HepG2 (cell line): ENCODE measurements at regions not wholly inside any gene's neighbourhood (a gene's known extent, or its start where the extent isn't known, plus 50 kb on each side); places are given as distances from the start of the nearest gene placed in this dataset.

Source experiments
- ATAC-seq: fragments of 200-7000 bp; cut with Tn5 transposase; 3 replicates; pipeline ENCODE4 v1.9.1; 2020; ENCODE audit warnings: mild to moderate bottlenecking, moderate library complexity
- BruUV-seq: library from RNA; stranded (reverse); fragments of 400-500 nt; replicated peaks from 2 replicates; lab custom pipeline; 2021; lab: Mats Ljungman, UMichigan
- CTCF ChIA-PET: fragments of 300-600 bp; formaldehyde crosslinking; extraction: SDS; loops from one replicate; lab custom pipeline; 2021; ENCODE audit warnings: low total read pairs, inconsistent platforms, low intra/inter-chr PET ratio; lab: Yijun Ruan, JAX
- POLR2A ChIA-PET: fragments of 350-600 bp; sonication (Branson Sonifier 250); formaldehyde crosslinking; loops from one replicate; lab custom pipeline; 2020; ENCODE audit warnings: antibody characterized with exemption, inconsistent platforms; lab: Yijun Ruan, JAX
- DNase-seq: peaks from one replicate; pipeline ENCODE4 v3.0.0-alpha.2; 2015; ENCODE audit warnings: low spot score
- FAIRE-seq: peaks from 3 replicates; lab custom pipeline; 2011; peaks lifted over from hg19 to GRCh38; lab: Jason Lieb, UNC
- H2AFZ ChIP-seq: one replicate; pipeline ENCODE4 v1.6.1; 2011; ENCODE audit warnings: low read length, inconsistent platforms
- H3K27ac ChIP-seq: fragments of 300-600 bp; 3 replicates; pipeline ENCODE4 v1.8.0; 2011; ENCODE audit warnings: mixed run types, mild to moderate bottlenecking, mixed read lengths, low read length, inconsistent platforms; ENCODE audit not compliant: insufficient read depth; ENCODE audit errors: extremely low read length
- H3K27me3 ChIP-seq, 2 experiments: fragments of 200-600 bp in 1 of 2; 2 replicates in 1 of 2; 3 replicates in 1 of 2; pipeline versions ENCODE4 v1.6.0 to v1.8.0; 2011; ENCODE audit warnings: low read length in 2 of 2, mild to moderate bottlenecking in 2 of 2, moderate library complexity in 2 of 2, inconsistent platforms in 1 of 2; ENCODE audit not compliant: insufficient read depth in 2 of 2, control insufficient read depth in 1 of 2
- H3K36me3 ChIP-seq, 2 experiments: fragments of 200-600 bp in 1 of 2; replicated peaks in 1 of 2; 2 replicates in 1 of 2; 3 replicates in 1 of 2; pipeline versions ENCODE4 v1.5.1 to v1.8.0; 2011; ENCODE audit warnings: low read length in 2 of 2, inconsistent platforms in 1 of 2; ENCODE audit not compliant: insufficient read depth in 2 of 2, control insufficient read depth in 1 of 2
- H3K4me1 ChIP-seq: 2 replicates; pipeline ENCODE4 v1.5.1; 2012; ENCODE audit warnings: low read length, inconsistent platforms; ENCODE audit not compliant: insufficient read depth
- H3K4me2 ChIP-seq: 2 replicates; pipeline ENCODE4 v1.6.0; 2011; ENCODE audit warnings: low read depth, low read length, inconsistent platforms
- H3K4me3 ChIP-seq, 3 experiments: fragments of 200-600 bp in 1 of 3; sonication (generic), shearing (Covaris generic) in 1 of 3; replicated peaks in 1 of 3; 2 replicates each; pipeline ENCODE4 v1.5.1; 2011 to 2016; ENCODE audit warnings: low read length in 3 of 3, inconsistent platforms in 2 of 3, low read depth in 2 of 3, mild to moderate bottlenecking in 2 of 3, control low read depth in 1 of 3, mixed read lengths in 1 of 3; ENCODE audit not compliant: insufficient read depth in 1 of 3
- H3K79me2 ChIP-seq: one replicate; pipeline ENCODE4 v1.6.1; 2011; ENCODE audit warnings: low read length, inconsistent platforms; ENCODE audit not compliant: insufficient read depth
- H3K9ac ChIP-seq: 2 replicates; pipeline ENCODE4 v1.6.0; 2011; ENCODE audit warnings: mild to moderate bottlenecking, low read depth, low read length, inconsistent platforms; ENCODE audit not compliant: insufficient read depth
- H3K9me3 ChIP-seq: 2 replicates; pipeline ENCODE4 v1.5.1; 2012; ENCODE audit warnings: mild to moderate bottlenecking, low read length
- H4K20me1 ChIP-seq: 2 replicates; pipeline ENCODE4 v1.6.0; 2011; ENCODE audit warnings: inconsistent platforms, mild to moderate bottlenecking, low read length, moderate library complexity; ENCODE audit not compliant: insufficient read depth
- CBFB ChIP-seq: sonication (generic); formaldehyde crosslinking; IDR thresholded peaks from 2 replicates; pipeline ENCODE4 v1.4.0; 2020; ENCODE audit warnings: missing genetic modification reagents
- NAIF1 ChIP-seq: sonication (generic); formaldehyde crosslinking; IDR thresholded peaks from 2 replicates; pipeline ENCODE4 v1.5.0; 2020; ENCODE audit warnings: mild to moderate bottlenecking, missing genetic modification reagents, borderline replicate concordance
- NCOA5 ChIP-seq: sonication (generic); formaldehyde crosslinking; IDR thresholded peaks from 2 replicates; pipeline ENCODE4 v1.4.0; 2020; ENCODE audit warnings: missing genetic modification reagents
- SIN3B ChIP-seq: fragments of 150-350 bp; IDR thresholded peaks from 2 replicates; pipeline ENCODE4 v1.6.1; 2014; ENCODE audit warnings: low read length
- SIX4 ChIP-seq: sonication (generic); formaldehyde crosslinking; IDR thresholded peaks from 2 replicates; pipeline ENCODE4 v1.4.0; 2020; ENCODE audit warnings: missing genetic modification reagents
- ZBTB39 ChIP-seq: sonication (generic); formaldehyde crosslinking; IDR thresholded peaks from 2 replicates; pipeline ENCODE4 v1.5.0; 2020; ENCODE audit warnings: missing genetic modification reagents
- ZNF280D ChIP-seq: sonication (generic); formaldehyde crosslinking; IDR thresholded peaks from 2 replicates; pipeline ENCODE4 v1.5.1; 2020; ENCODE audit warnings: mild to moderate bottlenecking, missing genetic modification reagents
- WGBS: methylation state at CpG from one replicate; pipeline ENCODE4 v1.1.6; 2017; ENCODE audit warnings: low lambda C conversion rate; 5-methylcytosine and 5-hydroxymethylcytosine counted together
- in situ Hi-C: cut with HindIII; loops from 2 replicates; pipeline ENCODE4 v1.10.0; 2017; ENCODE audit warnings: low pct_unique_long_range_greater_than_20kb; ENCODE audit not compliant: extremely low pct_ligation_motif_present
- intact Hi-C: fragments of 100-400 bp; cut with micrococcal nuclease; formaldehyde crosslinking; loops from one replicate; pipeline ENCODE4 v1.10.0; 2022; ENCODE audit not compliant: unreplicated experiment

GRCh38 chr7:112933598-112933997 is 143.4 kb upstream of the TMEM168 start:
- Histone ChIP-seq H3K9ac (no peak overlapping the region), H3K4me1 (peaks cover 35% of the 10 kb centered on the region), H4K20me1 (0 out of 2 replicates have a peak, but pooled peaks cover 2% of the 10 kb centered on the region), H3K27ac (no peak overlapping the region), H3K36me3 (no peaks in the 10 kb centered on the region; a peak in 1 of 5 replicates), H3K79me2 (peaks cover 21% of the 10 kb centered on the region), H3K9me3 (no peaks in the 10 kb centered on the region), H3K27me3 (no peaks in the 10 kb centered on the region), H2AFZ (no peak overlapping the region), H3K4me2 (no peak overlapping the region), H3K4me3 (no peak overlapping the region)
- POLR2A ChIA-PET: no interaction called here
- no peak for FAIRE-seq
- CTCF ChIA-PET: no interaction called here
- WGBS: 90% methylated on average over 3 of the region's 3 CpGs
- ATAC-seq: no peak
- intact Hi-C loops: loop anchor here (10.0 kb wide), 1 partner anchor 181 kb away; the partner anchor contains the start of gene SMIM30
- no TSS peak for BruUV-seq
- no peak for DNase-seq
- in situ Hi-C loops: no loop called here
- no peak for TF ChIP-seq NAIF1 (CRISPR knock-in tag)
- TF ChIP-seq ZNF280D (CRISPR knock-in tag): no peak
- TF ChIP-seq NCOA5 (CRISPR knock-in tag): no peak
- no peak for TF ChIP-seq SIX4
- no peak for TF ChIP-seq ZBTB39 (CRISPR knock-in tag)
- TF ChIP-seq SIN3B: no peak
- no peak for TF ChIP-seq CBFB
- TF ChIP-seq, all 625 proteins: peak for 0
